ENCODE measurements at regions not wholly inside any gene's neighbourhood (a gene's known extent, or its start where the extent isn't known, plus 50 kb on each side); places are given as distances from the start of the nearest gene placed in this dataset.

GRCh38 chr9:104448036-104448435 is 56.0 kb upstream of the OR13F1 start:
- no peak for DNase-seq (ENCODE audit: low spot score)

Data from HT-29 (cell line).